Uterus (tissue), 3 donors: ENCODE measurements at regions not wholly inside any gene's neighbourhood (a gene's known extent, or its start where the extent isn't known, plus 50 kb on each side); places are given as distances from the start of the nearest gene placed in this dataset.

Source experiments
- DNase-seq, 2 donors: peaks; one replicate each; pipeline ENCODE4 v3.0.0-alpha.2; 2019 to 2020
- H3K27ac ChIP-seq, 2 donors: fragments of 200-600 bp; sonication (generic); 1 replicate in 1 of 2; 2 replicates in 1 of 2; pipeline ENCODE4 v1.5.1; 2016 to 2018
- H3K27me3 ChIP-seq, 2 donors: fragments of 200-600 bp; sonication (generic); one replicate each; pipeline ENCODE4 v1.5.1; 2018 to 2019; ENCODE audit warnings: control low read depth in 1 of 2
- H3K36me3 ChIP-seq, 2 donors: fragments of 200-600 bp; sonication (generic); one replicate each; pipeline ENCODE4 v1.5.1; 2019; ENCODE audit warnings: control low read depth in 1 of 2
- H3K4me1 ChIP-seq, 2 donors: fragments of 200-600 bp; sonication (generic); one replicate each; pipeline ENCODE4 v1.5.1; 2018 to 2019; ENCODE audit warnings: control low read depth in 1 of 2
- H3K4me3 ChIP-seq, 2 donors: fragments of 200-600 bp; sonication (generic); 1 replicate in 1 of 2; 2 replicates in 1 of 2; pipeline ENCODE4 v1.5.1; 2018 to 2019; ENCODE audit warnings: mild to moderate bottlenecking in 1 of 2
- H3K9me3 ChIP-seq, 2 donors: fragments of 200-600 bp; sonication (generic); one replicate each; pipeline ENCODE4 v1.5.1; 2019; ENCODE audit warnings: control low read depth in 1 of 2
- CTCF ChIP-seq, 4 experiments: fragments of 200-600 bp in 2 of 4; fragments of 450-650 bp in 2 of 4; sonication (generic) in 2 of 4; IDR thresholded peaks; one replicate each; pipeline ENCODE4 v1.5.1; 2016 to 2019; ENCODE audit warnings: antibody characterized with exemption in 4 of 4, mild to moderate bottlenecking in 2 of 4, moderate library complexity in 1 of 4
- POLR2A ChIP-seq, 2 donors: fragments of 450-650 bp; IDR thresholded peaks; one replicate each; pipeline ENCODE4 v1.6.1; 2016; ENCODE audit warnings: antibody characterized with exemption in 2 of 2, mild to moderate bottlenecking in 1 of 2, moderate library complexity in 1 of 2
- intact Hi-C: fragments of 100-400 bp; cut with DNase I; formaldehyde crosslinking; loops from one replicate; pipeline ENCODE4 v1.15.1; 2023; ENCODE audit warnings: low total_unique reads
- donor health status: DM: yes; HTN: yes; CAD: no.

- no peaks in the 10 kb centered on the region for H3K4me1 ChIP-seq
- no peaks in the 10 kb centered on the region for H3K9me3 ChIP-seq
- H3K4me3 ChIP-seq: no peak overlapping the region
- no peak for DNase-seq
- H3K36me3 ChIP-seq: no peaks in the 10 kb centered on the region
- TF ChIP-seq POLR2A (IDR thresholded peaks at IDR 0.05): no peak
- TF ChIP-seq CTCF (IDR thresholded peaks at IDR 0.05): no peak
- H3K27ac ChIP-seq: no peak overlapping the region
- intact Hi-C loops: no loop called here
- no peaks in the 10 kb centered on the region for H3K27me3 ChIP-seq
These were observed 1372.4 kb downstream of the C4orf33 start for GRCh38 chr4:130468340-130468739.

GRCh38 chr4:130478406-130478805, 1382.5 kb downstream of the C4orf33 start:
- H3K36me3 ChIP-seq: no peaks in the 10 kb centered on the region
- intact Hi-C loops: no loop called here
- TF ChIP-seq CTCF (IDR thresholded peaks at IDR 0.05) (no peak), POLR2A (IDR thresholded peaks at IDR 0.05) (no peak)

GRCh38 chr4:130479020-130479419, 1383.1 kb downstream of the C4orf33 start:
- Histone ChIP-seq H3K27ac (no peak overlapping the region), H3K27me3 (no peaks in the 10 kb centered on the region), H3K4me1 (no peaks in the 10 kb centered on the region), H3K4me3 (no peak overlapping the region), H3K9me3 (no peaks in the 10 kb centered on the region), H3K36me3 (no peaks in the 10 kb centered on the region)
- no peak for DNase-seq
- intact Hi-C loops: no loop called here
- TF ChIP-seq POLR2A (IDR thresholded peaks at IDR 0.05) (no peak), CTCF (IDR thresholded peaks at IDR 0.05) (no peak)

More at GRCh38 chr4:130478406-130478805, 1382.5 kb downstream of the C4orf33 start:
- DNase-seq: no peak
- H3K4me3 ChIP-seq: no peak overlapping the region
- H3K27ac ChIP-seq: no peak overlapping the region
- H3K4me1 ChIP-seq: no peaks in the 10 kb centered on the region
- H3K27me3 ChIP-seq: no peaks in the 10 kb centered on the region
- H3K9me3 ChIP-seq: no peaks in the 10 kb centered on the region

- no peaks in the 10 kb centered on the region for H3K9me3 ChIP-seq
- intact Hi-C loops: no loop called here
- no peak overlapping the region for H3K4me3 ChIP-seq
- H3K27me3 ChIP-seq: no peaks in the 10 kb centered on the region
- no peak for TF ChIP-seq POLR2A (IDR thresholded peaks at IDR 0.05)
- TF ChIP-seq CTCF (IDR thresholded peaks at IDR 0.05): no peak
- H3K4me1 ChIP-seq: no peaks in the 10 kb centered on the region
- H3K27ac ChIP-seq: no peak overlapping the region
- no peaks in the 10 kb centered on the region for H3K36me3 ChIP-seq
- DNase-seq: no peak
These were observed 1383.7 kb downstream of the C4orf33 start for GRCh38 chr4:130479674-130480073.

- TF ChIP-seq POLR2A (IDR thresholded peaks at IDR 0.05): no peak
- TF ChIP-seq CTCF (IDR thresholded peaks at IDR 0.05): no peak
- intact Hi-C loops: no loop called here
These were observed 1388.9 kb downstream of the C4orf33 start for GRCh38 chr4:130484826-130485225.

More at GRCh38 chr4:130484826-130485225, 1388.9 kb downstream of the C4orf33 start:
- H3K4me1 ChIP-seq: no peaks in the 10 kb centered on the region
- no peaks in the 10 kb centered on the region for H3K27me3 ChIP-seq
- H3K9me3 ChIP-seq: no peaks in the 10 kb centered on the region
- no peak overlapping the region for H3K4me3 ChIP-seq
- no peaks in the 10 kb centered on the region for H3K36me3 ChIP-seq
- no peak for DNase-seq
- H3K27ac ChIP-seq: no peak overlapping the region
